ENCODE measurements at regions not wholly inside any gene's neighbourhood (a gene's known extent, or its start where the extent isn't known, plus 50 kb on each side); places are given as distances from the start of the nearest gene placed in this dataset.

GRCh38 chr6:4637691-4638433 is 138.3 kb upstream of the CDYL start:
- ChIA-PET CTCF (ENCODE audit: unreplicated experiment) (no interaction called here), POLR2A (no interaction called here)
- Histone ChIP-seq H3K9me3 (ENCODE audit: low read length) (no peaks in the 10 kb centered on the region), H3K36me3 (ENCODE audit: insufficient read depth, low read length) (no peaks in the 10 kb centered on the region), H3K27ac (ENCODE audit: low read depth, low read length, poor library complexity, severe bottlenecking) (no peak overlapping the region), H3K9me2 (ENCODE audit: insufficient read depth, low read length) (no peaks in the 10 kb centered on the region), H3K4me2 (ENCODE audit: low read length) (no peak overlapping the region), H2AFZ (ENCODE audit: low read length) (no peak overlapping the region), H3K79me2 (ENCODE audit: insufficient read depth, low read depth, low read length) (no peaks in the 10 kb centered on the region), H3K4me3 (ENCODE audit: low read depth, low read length, poor library complexity, severe bottlenecking) (no peak overlapping the region), H4K20me1 (ENCODE audit: insufficient read depth, low read length) (no peaks in the 10 kb centered on the region), H3K4me1 (ENCODE audit: insufficient read depth, low read length, poor library complexity, severe bottlenecking) (no peaks in the 10 kb centered on the region)
- no TSS peak for BruUV-seq (replicated peaks)
- intact Hi-C loops (cut with micrococcal nuclease; ENCODE audit: unreplicated experiment): no loop called here
- no peak for DNase-seq (ENCODE audit: low spot score)
- TF ChIP-seq CTCF (conservative IDR thresholded peaks at IDR 0.05; ENCODE audit: low read length): no peak
- no peak for TF ChIP-seq EZH2phosphoT487 (IDR thresholded peaks at IDR 0.05; ENCODE audit: borderline replicate concordance, low read depth, low read length)

DNA sequence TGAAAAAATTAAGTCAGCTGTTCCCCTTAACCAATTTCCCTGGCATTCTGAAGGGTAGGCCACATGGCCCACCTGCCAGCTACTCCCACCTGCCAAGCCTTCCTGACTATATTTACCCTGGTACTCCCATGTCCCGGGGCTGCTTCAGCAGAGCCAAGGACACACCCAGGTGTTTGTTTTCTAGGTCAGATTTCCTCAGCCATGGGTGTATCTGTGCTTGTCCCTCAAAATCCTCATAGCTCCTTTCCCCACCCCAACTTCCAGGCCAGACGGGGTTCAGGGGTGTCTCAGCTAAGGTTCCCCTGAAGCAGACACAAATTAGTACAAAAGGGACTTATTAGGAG is 139.4 kb upstream of the CDYL start:
- Histone ChIP-seq H3K79me2 (ENCODE audit: insufficient read depth, low read depth, low read length) (no peaks in the 10 kb centered on the region), H3K9me2 (ENCODE audit: insufficient read depth, low read length) (no peaks in the 10 kb centered on the region), H3K27ac (ENCODE audit: low read depth, low read length, poor library complexity, severe bottlenecking) (no peak overlapping the region), H3K9me3 (ENCODE audit: low read length) (no peaks in the 10 kb centered on the region), H3K4me2 (ENCODE audit: low read length) (no peak overlapping the region), H3K4me3 (ENCODE audit: low read depth, low read length, poor library complexity, severe bottlenecking) (no peak overlapping the region), H3K36me3 (ENCODE audit: insufficient read depth, low read length) (no peaks in the 10 kb centered on the region), H4K20me1 (ENCODE audit: insufficient read depth, low read length) (no peaks in the 10 kb centered on the region), H3K4me1 (ENCODE audit: insufficient read depth, low read length, poor library complexity, severe bottlenecking) (no peaks in the 10 kb centered on the region), H2AFZ (ENCODE audit: low read length) (no peak overlapping the region)
- no TSS peak for BruUV-seq (replicated peaks)
- intact Hi-C loops (cut with micrococcal nuclease; ENCODE audit: unreplicated experiment): no loop called here
- ChIA-PET POLR2A (no interaction called here), CTCF (ENCODE audit: unreplicated experiment) (no interaction called here)
- TF ChIP-seq CTCF (conservative IDR thresholded peaks at IDR 0.05; ENCODE audit: low read length): no peak
- no peak for TF ChIP-seq EZH2phosphoT487 (IDR thresholded peaks at IDR 0.05; ENCODE audit: borderline replicate concordance, low read depth, low read length)
- DNase-seq (ENCODE audit: low spot score): no peak

- H3K4me1 ChIP-seq (ENCODE audit: insufficient read depth, low read length, poor library complexity, severe bottlenecking): no peaks in the 10 kb centered on the region
- no peak overlapping the region for H3K4me3 ChIP-seq (ENCODE audit: low read depth, low read length, poor library complexity, severe bottlenecking)
- ChIA-PET POLR2A (no interaction called here), CTCF (ENCODE audit: unreplicated experiment) (no interaction called here)
- intact Hi-C loops (cut with micrococcal nuclease; ENCODE audit: unreplicated experiment): no loop called here
- no peaks in the 10 kb centered on the region for H4K20me1 ChIP-seq (ENCODE audit: insufficient read depth, low read length)
- H3K9me2 ChIP-seq (ENCODE audit: insufficient read depth, low read length): no peaks in the 10 kb centered on the region
- H2AFZ ChIP-seq (ENCODE audit: low read length): no peak overlapping the region
- no peaks in the 10 kb centered on the region for H3K36me3 ChIP-seq (ENCODE audit: insufficient read depth, low read length)
- no peaks in the 10 kb centered on the region for H3K79me2 ChIP-seq (ENCODE audit: insufficient read depth, low read depth, low read length)
- H3K4me2 ChIP-seq (ENCODE audit: low read length): no peak overlapping the region
- no peak for DNase-seq (ENCODE audit: low spot score)
- TF ChIP-seq CTCF (conservative IDR thresholded peaks at IDR 0.05; ENCODE audit: low read length) (no peak), EZH2phosphoT487 (IDR thresholded peaks at IDR 0.05; ENCODE audit: borderline replicate concordance, low read depth, low read length) (no peak)
- BruUV-seq (replicated peaks): no TSS peak
- H3K27ac ChIP-seq (ENCODE audit: low read depth, low read length, poor library complexity, severe bottlenecking): no peak overlapping the region
- no peaks in the 10 kb centered on the region for H3K9me3 ChIP-seq (ENCODE audit: low read length)
Measured at GRCh38 chr6:4636191-4636880, 139.9 kb upstream of the CDYL start.
